Lower lobe of right lung (tissue), 2 donors: ENCODE measurements at regions not wholly inside any gene's neighbourhood (a gene's known extent, or its start where the extent isn't known, plus 50 kb on each side); places are given as distances from the start of the nearest gene placed in this dataset.

Source experiments
- ATAC-seq, 2 donors: fragments of 200-7000 bp; cut with Tn5 transposase; one replicate each; pipeline ENCODE4 v1.9.1; 2020 to 2022; ENCODE audit warnings: mild to moderate bottlenecking in 2 of 2, moderate library complexity in 2 of 2
- DNase-seq: peaks from one replicate; pipeline ENCODE4 v3.0.0-alpha.2; 2020
- H3K27ac ChIP-seq: fragments of 200-600 bp; one replicate; pipeline ENCODE4 v1.8.0; 2022
- H3K27me3 ChIP-seq: fragments of 200-600 bp; one replicate; pipeline ENCODE4 v1.8.0; 2022; ENCODE audit warnings: low read depth
- H3K36me3 ChIP-seq: fragments of 200-600 bp; one replicate; pipeline ENCODE4 v1.8.0; 2022; ENCODE audit warnings: mild to moderate bottlenecking
- H3K4me1 ChIP-seq: fragments of 200-600 bp; one replicate; pipeline ENCODE4 v1.8.0; 2022
- H3K4me3 ChIP-seq: fragments of 200-600 bp; one replicate; pipeline ENCODE4 v1.8.0; 2022; ENCODE audit warnings: mild to moderate bottlenecking
- H3K9me3 ChIP-seq: fragments of 200-600 bp; one replicate; pipeline ENCODE4 v1.8.0; 2022
- intact Hi-C: fragments of 100-400 bp; cut with DNase I; formaldehyde crosslinking; loops from one replicate; pipeline ENCODE4 v1.11.0; 2022
- TF ChIP-seq, protein P1 (sequence below): fragments of 200-600 bp; IDR thresholded peaks from one replicate; pipeline ENCODE4 v1.8.0; 2022; ENCODE audit warnings: antibody characterized with exemption, mild to moderate bottlenecking
- donor health status: DM: no; HTN: yes; CAD: no; lungs with severe emphysema.

DNA sequence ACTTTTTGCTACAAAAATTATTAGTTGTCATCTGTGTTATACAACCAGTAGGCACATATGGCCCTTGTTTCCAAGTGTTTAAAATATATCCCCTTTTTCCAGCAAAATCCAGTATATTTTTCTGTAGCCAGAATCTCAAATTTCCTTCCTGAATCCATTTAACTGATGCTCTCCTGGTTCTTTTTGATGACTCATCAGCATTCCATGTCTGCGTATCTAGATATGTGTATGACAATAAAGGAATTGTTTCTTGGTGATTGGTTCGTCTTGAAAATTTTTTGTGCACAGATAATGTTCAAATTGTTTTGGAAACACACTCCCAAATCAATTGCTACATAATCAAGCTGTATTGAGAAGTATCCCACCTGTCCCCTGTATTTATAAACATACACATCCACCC, 98.3 kb downstream of the ITM2A start:
- H3K9me3 ChIP-seq: no peaks in the 10 kb centered on the region
- TF ChIP-seq, protein P1, sequence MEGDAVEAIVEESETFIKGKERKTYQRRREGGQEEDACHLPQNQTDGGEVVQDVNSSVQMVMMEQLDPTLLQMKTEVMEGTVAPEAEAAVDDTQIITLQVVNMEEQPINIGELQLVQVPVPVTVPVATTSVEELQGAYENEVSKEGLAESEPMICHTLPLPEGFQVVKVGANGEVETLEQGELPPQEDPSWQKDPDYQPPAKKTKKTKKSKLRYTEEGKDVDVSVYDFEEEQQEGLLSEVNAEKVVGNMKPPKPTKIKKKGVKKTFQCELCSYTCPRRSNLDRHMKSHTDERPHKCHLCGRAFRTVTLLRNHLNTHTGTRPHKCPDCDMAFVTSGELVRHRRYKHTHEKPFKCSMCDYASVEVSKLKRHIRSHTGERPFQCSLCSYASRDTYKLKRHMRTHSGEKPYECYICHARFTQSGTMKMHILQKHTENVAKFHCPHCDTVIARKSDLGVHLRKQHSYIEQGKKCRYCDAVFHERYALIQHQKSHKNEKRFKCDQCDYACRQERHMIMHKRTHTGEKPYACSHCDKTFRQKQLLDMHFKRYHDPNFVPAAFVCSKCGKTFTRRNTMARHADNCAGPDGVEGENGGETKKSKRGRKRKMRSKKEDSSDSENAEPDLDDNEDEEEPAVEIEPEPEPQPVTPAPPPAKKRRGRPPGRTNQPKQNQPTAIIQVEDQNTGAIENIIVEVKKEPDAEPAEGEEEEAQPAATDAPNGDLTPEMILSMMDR: no peak
- no peaks in the 10 kb centered on the region for H3K36me3 ChIP-seq
- intact Hi-C loops: no loop called here
- ATAC-seq (no peak), DNase-seq (no peak)
- no peaks in the 10 kb centered on the region for H3K27me3 ChIP-seq
- H3K4me3 ChIP-seq: no peak overlapping the region
- no peak overlapping the region for H3K27ac ChIP-seq
- no peaks in the 10 kb centered on the region for H3K4me1 ChIP-seq

DNA sequence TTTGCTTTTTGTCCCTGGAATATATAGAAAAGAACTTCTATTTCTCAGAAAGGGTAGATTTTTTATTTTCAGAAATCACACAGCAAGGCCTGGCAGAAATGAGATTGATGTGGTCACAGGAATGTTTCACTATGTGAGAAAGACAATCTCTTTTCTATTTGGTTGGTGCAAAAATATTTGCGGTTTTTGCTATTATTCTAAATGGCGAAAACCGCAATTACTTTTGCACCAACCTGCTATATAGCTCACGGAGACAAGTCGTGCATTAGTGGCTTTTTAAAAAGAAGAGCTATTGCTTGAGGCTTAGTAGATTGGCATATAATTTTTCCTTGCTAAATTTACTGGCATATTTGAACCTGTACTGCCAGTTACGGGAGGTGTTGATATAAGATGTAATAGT, 100.4 kb downstream of the ITM2A start:
- no peaks in the 10 kb centered on the region for H3K4me1 ChIP-seq
- ATAC-seq: no peak
- H3K36me3 ChIP-seq: no peaks in the 10 kb centered on the region
- intact Hi-C loops: no loop called here
- no peaks in the 10 kb centered on the region for H3K9me3 ChIP-seq
- H3K27me3 ChIP-seq: no peaks in the 10 kb centered on the region
- no peak overlapping the region for H3K4me3 ChIP-seq
- TF ChIP-seq, protein P1: no peak
- no peak for DNase-seq
- H3K27ac ChIP-seq: no peak overlapping the region

DNA sequence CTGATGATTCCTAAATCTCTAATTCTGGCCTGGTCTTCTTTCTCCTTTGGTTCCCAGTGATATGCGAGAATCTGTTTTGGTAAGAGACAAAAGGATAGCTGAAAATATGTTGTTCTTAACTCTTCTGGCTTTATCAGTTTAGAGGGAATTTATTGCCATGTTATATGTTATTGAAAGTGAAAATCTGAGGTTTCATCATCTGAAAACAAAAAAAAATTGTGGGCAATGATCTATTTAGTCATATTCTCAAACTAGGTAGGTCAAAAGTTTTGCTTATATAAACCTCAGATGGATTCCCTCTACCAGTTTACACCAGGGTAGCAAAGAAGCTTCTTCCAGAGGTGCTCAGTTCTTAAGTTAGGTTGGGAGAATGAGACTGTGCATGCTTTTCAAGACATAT, 103.6 kb downstream of the ITM2A start:
- Histone ChIP-seq H3K9me3 (no peaks in the 10 kb centered on the region), H3K36me3 (no peaks in the 10 kb centered on the region), H3K27ac (no peak overlapping the region), H3K4me3 (no peak overlapping the region), H3K27me3 (no peaks in the 10 kb centered on the region), H3K4me1 (no peaks in the 10 kb centered on the region)
- TF ChIP-seq, protein P1: no peak
- ATAC-seq: no peak
- DNase-seq: no peak
- intact Hi-C loops: no loop called here

DNA sequence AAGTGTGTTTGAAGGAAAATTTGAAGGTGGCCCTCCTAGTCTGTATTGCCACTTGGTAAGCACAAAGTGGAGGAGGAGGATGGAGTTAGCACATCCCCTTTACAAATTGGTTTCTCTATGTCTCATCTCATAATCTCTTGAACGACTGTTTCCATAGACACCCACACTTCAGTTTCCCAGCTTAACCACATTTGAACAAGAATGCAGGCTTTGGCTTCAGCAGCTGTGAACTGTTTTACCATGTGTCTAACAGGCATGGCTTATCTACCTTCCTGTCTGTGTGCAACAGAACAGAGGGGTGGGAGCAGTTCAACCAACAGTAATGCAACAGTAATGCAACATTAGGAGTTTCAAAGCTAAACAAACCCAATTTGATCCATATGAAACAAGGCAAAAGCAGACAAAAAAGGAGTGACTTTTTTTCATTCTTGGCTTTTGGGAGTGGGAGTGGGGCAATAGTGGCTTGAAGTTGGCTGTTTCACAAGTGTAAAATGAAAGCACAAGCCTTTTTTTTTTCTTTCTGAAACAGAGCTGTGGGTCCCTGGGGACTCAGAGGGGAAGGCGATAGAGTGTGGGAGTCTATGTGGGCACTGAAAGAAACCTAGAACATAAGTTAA, 108.0 kb downstream of the ITM2A start:
- TF ChIP-seq, protein P1: no peak
- H3K27ac ChIP-seq: no peak overlapping the region
- H3K36me3 ChIP-seq: no peaks in the 10 kb centered on the region
- H3K27me3 ChIP-seq: no peaks in the 10 kb centered on the region
- DNase-seq (no peak), ATAC-seq (peak; percentile 36 to 50)
- H3K4me3 ChIP-seq: no peak overlapping the region
- no peaks in the 10 kb centered on the region for H3K4me1 ChIP-seq
- no peaks in the 10 kb centered on the region for H3K9me3 ChIP-seq
- intact Hi-C loops: no loop called here

DNA sequence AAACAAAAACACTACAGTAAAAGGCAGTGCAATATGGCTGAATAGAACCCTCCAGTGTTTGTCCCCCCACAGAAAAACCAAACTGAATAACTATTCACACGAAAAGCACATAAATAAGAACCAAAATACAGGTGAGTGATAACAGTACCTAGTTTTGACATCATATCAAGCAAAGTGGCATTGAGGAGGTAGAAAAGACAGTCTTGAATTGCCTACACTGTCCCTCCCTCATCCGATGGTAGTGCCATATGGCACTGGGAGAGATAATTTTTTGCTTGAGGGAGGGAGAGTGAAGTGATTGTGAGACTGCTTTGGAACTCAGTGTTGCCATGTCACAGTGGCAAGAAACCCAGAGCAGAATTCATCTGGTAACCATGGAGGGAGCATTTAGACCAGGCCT, 99.2 kb downstream of the GPR174 start:
- no peaks in the 10 kb centered on the region for H3K9me3 ChIP-seq
- DNase-seq (no peak), ATAC-seq (no peak)
- no peaks in the 10 kb centered on the region for H3K27me3 ChIP-seq
- intact Hi-C loops: no loop called here
- no peak overlapping the region for H3K4me3 ChIP-seq
- no peaks in the 10 kb centered on the region for H3K4me1 ChIP-seq
- TF ChIP-seq, protein P1: no peak
- H3K27ac ChIP-seq: no peak overlapping the region
- no peaks in the 10 kb centered on the region for H3K36me3 ChIP-seq

DNA sequence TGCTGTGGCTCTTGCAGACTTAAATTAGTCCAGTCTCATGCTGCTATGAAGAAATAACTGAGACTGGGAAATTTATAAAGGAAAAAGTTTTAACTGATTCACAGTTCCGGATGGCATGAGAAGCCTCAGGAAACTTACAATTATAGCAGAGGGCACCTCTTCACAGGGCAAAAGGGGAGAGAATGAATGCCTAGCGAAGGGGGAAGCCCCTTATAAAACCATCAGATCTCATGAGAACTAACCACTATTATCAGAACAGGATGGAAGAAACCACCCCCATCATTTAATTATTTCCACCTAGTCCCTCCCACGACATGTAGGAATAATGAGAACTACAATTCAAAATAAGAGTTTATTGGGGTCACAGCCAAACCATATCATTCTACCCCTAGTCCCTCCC, 91.4 kb downstream of the GPR174 start:
- TF ChIP-seq, protein P1: no peak
- Histone ChIP-seq H3K27me3 (no peaks in the 10 kb centered on the region), H3K4me3 (no peak overlapping the region), H3K27ac (no peak overlapping the region), H3K4me1 (no peaks in the 10 kb centered on the region), H3K36me3 (no peaks in the 10 kb centered on the region), H3K9me3 (no peaks in the 10 kb centered on the region)
- intact Hi-C loops: no loop called here
- ATAC-seq: no peak
- no peak for DNase-seq
